Nephron progenitor cell (in vitro differentiated cells): ENCODE measurements at regions not wholly inside any gene's neighbourhood (a gene's known extent, or its start where the extent isn't known, plus 50 kb on each side); places are given as distances from the start of the nearest gene placed in this dataset.
A peak's percentile ranks its signal among the peaks of the same experiment; 100 is the strongest.

Experiments used
- DNase-seq: peaks from one replicate; pipeline ENCODE4 v3.0.0; 2021
- H3K27ac Mint-ChIP-seq: 2 replicates; pipeline ENCODE4 v1.8.0; 2021; ENCODE audit warnings: mild to moderate bottlenecking, moderate library complexity, mixed read lengths
- H3K27me3 Mint-ChIP-seq: 2 replicates; pipeline ENCODE4 v1.8.0; 2021; ENCODE audit warnings: mild to moderate bottlenecking, low read depth, mixed read lengths; ENCODE audit not compliant: poor library complexity
- H3K36me3 Mint-ChIP-seq: 2 replicates; pipeline ENCODE4 v1.8.0; 2021; ENCODE audit warnings: low read depth, mixed read lengths
- H3K4me1 Mint-ChIP-seq: 2 replicates; pipeline ENCODE4 v1.8.0; 2021; ENCODE audit warnings: mixed read lengths
- H3K4me3 Mint-ChIP-seq: 2 replicates; pipeline ENCODE4 v1.8.0; 2021; ENCODE audit warnings: mild to moderate bottlenecking, moderate library complexity, mixed read lengths
- H3K9me3 Mint-ChIP-seq: 2 replicates; pipeline ENCODE4 v1.8.0; 2021; ENCODE audit warnings: mild to moderate bottlenecking, moderate library complexity, mixed read lengths
- CTCF ChIP-seq: fragments of 200-600 bp; sonication (generic); IDR thresholded peaks from 2 replicates; pipeline ENCODE4 v1.5.0; 2021; ENCODE audit warnings: antibody characterized with exemption

- Mint-ChIP-seq H3K27ac (no peak overlapping the region), H3K9me3 (peaks cover 4% of the 10 kb centered on the region), H3K27me3 (peaks cover 28% of the 10 kb centered on the region), H3K4me3 (no peak overlapping the region), H3K4me1 (peaks cover 29% of the 10 kb centered on the region), H3K36me3 (no peaks in the 10 kb centered on the region)
- no peak for DNase-seq
- no peak for TF ChIP-seq CTCF
These were observed 96.5 kb upstream of the NLRP1 start for GRCh38 chr17:5680766-5681165.

GRCh38 chr17:5683241-5683640 lies 98.9 kb upstream of the NLRP1 start:
- no peak overlapping the region for H3K4me3 Mint-ChIP-seq

GRCh38 chr17:5686074-5686635 lies 101.8 kb upstream of the NLRP1 start:
- H3K27me3 Mint-ChIP-seq, result peaks cover 9% of the 10 kb centered on the region
- no peaks in the 10 kb centered on the region for H3K36me3 Mint-ChIP-seq
- H3K4me1 Mint-ChIP-seq, result peaks cover 40% of the 10 kb centered on the region
- no peak for DNase-seq
- no peak for TF ChIP-seq CTCF
- H3K4me3 Mint-ChIP-seq, result no peak overlapping the region
- H3K27ac Mint-ChIP-seq, result no peak overlapping the region
- peaks cover 8% of the 10 kb centered on the region for H3K9me3 Mint-ChIP-seq

More at GRCh38 chr17:5683241-5683640, 98.9 kb upstream of the NLRP1 start:
- peaks cover 18% of the 10 kb centered on the region for H3K27me3 Mint-ChIP-seq
- peaks cover 33% of the 10 kb centered on the region for H3K4me1 Mint-ChIP-seq
- H3K36me3 Mint-ChIP-seq, result no peaks in the 10 kb centered on the region
- DNase-seq, result no peak
- H3K9me3 Mint-ChIP-seq, result peaks cover 4% of the 10 kb centered on the region
- no peak for TF ChIP-seq CTCF
- H3K27ac Mint-ChIP-seq, result no peak overlapping the region

GRCh38 chr17:5687646-5688045 lies 103.3 kb upstream of the NLRP1 start:
- no peak overlapping the region for H3K4me3 Mint-ChIP-seq

GRCh38 chr17:5693821-5694220 lies 109.5 kb upstream of the NLRP1 start:
- Mint-ChIP-seq H3K36me3 (no peaks in the 10 kb centered on the region), H3K27me3 (peaks cover 11% of the 10 kb centered on the region), H3K27ac (peak overlapping the region; percentile 51), H3K4me1 (peaks cover 29% of the 10 kb centered on the region), H3K4me3 (no peak overlapping the region), H3K9me3 (peaks cover 4% of the 10 kb centered on the region)
- no peak for TF ChIP-seq CTCF
- DNase-seq, result no peak

More at GRCh38 chr17:5687646-5688045, 103.3 kb upstream of the NLRP1 start:
- peaks cover 4% of the 10 kb centered on the region for H3K27me3 Mint-ChIP-seq
- H3K36me3 Mint-ChIP-seq, result no peaks in the 10 kb centered on the region
- H3K27ac Mint-ChIP-seq, result no peak overlapping the region
- peaks cover 45% of the 10 kb centered on the region for H3K4me1 Mint-ChIP-seq
- H3K9me3 Mint-ChIP-seq, result peaks cover 8% of the 10 kb centered on the region
- no peak for TF ChIP-seq CTCF
- no peak for DNase-seq

- H3K27ac Mint-ChIP-seq, result peak overlapping the region; percentile 66
- peaks cover 8% of the 10 kb centered on the region for H3K9me3 Mint-ChIP-seq
- no peak overlapping the region for H3K4me3 Mint-ChIP-seq
- no peaks in the 10 kb centered on the region for H3K36me3 Mint-ChIP-seq
- H3K27me3 Mint-ChIP-seq, result peaks cover 12% of the 10 kb centered on the region
- TF ChIP-seq CTCF, result no peak
- DNase-seq, result no peak
- H3K4me1 Mint-ChIP-seq, result peaks cover 30% of the 10 kb centered on the region
These were observed 110.2 kb upstream of the NLRP1 start for GRCh38 chr17:5694551-5694950.
